Astrocyte (in vitro differentiated cells and primary cell): ENCODE measurements at regions not wholly inside any gene's neighbourhood (a gene's known extent, or its start where the extent isn't known, plus 50 kb on each side); places are given as distances from the start of the nearest gene placed in this dataset.

Experiments
- CTCF ChIP-seq: IDR thresholded peaks from 2 replicates; pipeline ENCODE4 v1.5.1; 2011; ENCODE audit warnings: low read depth, mild to moderate bottlenecking, inconsistent platforms, low read length, moderate library complexity; ENCODE audit not compliant: insufficient read depth
- EZH2 ChIP-seq: IDR thresholded peaks from 2 replicates; pipeline ENCODE4 v1.6.1; 2012; ENCODE audit warnings: mild to moderate bottlenecking, low read length, inconsistent platforms; ENCODE audit not compliant: insufficient read depth

GRCh38 chr11:92302770-92303169 lies 78.2 kb downstream of the FAT3 start:
- TF ChIP-seq CTCF (no peak), EZH2 (no peak)
